ENCODE measurements at regions not wholly inside any gene's neighbourhood (a gene's known extent, or its start where the extent isn't known, plus 50 kb on each side); places are given as distances from the start of the nearest gene placed in this dataset.

- 87% methylated on average over 4 of the region's 4 CpGs for WGBS
Observed at GRCh38 chr21:25384782-25385181, 222.5 kb downstream of the MRPL39 start.

GRCh38 chr21:25383545-25383944 lies 223.7 kb downstream of the MRPL39 start:
- 27% methylated on average over 5 of the region's 5 CpGs for WGBS
- H3K9ac ChIP-seq (ENCODE audit: low read depth in 1 of 2, low read length in 2 of 2) = no peak overlapping the region
- no peak overlapping the region for H3K4me3 ChIP-seq (ENCODE audit: low read depth in 1 of 3, low read length in 3 of 3)
- DNase-seq (ENCODE audit: low spot score) = no peak
- H3K9me3 ChIP-seq (ENCODE audit: control insufficient read depth in 4 of 4, low read length in 3 of 4) = no peaks in the 10 kb centered on the region
- no peaks in the 10 kb centered on the region for H3K36me3 ChIP-seq (ENCODE audit: control insufficient read depth in 4 of 4, insufficient read depth in 3 of 4, low read depth in 1 of 4, low read length in 3 of 4)
- H3K27me3 ChIP-seq (ENCODE audit: control insufficient read depth in 4 of 4, insufficient read depth in 4 of 4, low read length in 3 of 4) = peaks cover 0 to 13% (median 0%) of the 10 kb centered on the region in 4 donors
- H3K27ac ChIP-seq (ENCODE audit: low read depth in 1 of 2, low read length in 2 of 2) = no peak overlapping the region
- no peaks in the 10 kb centered on the region for H3K4me1 ChIP-seq (ENCODE audit: control insufficient read depth in 4 of 4, insufficient read depth in 4 of 4, low read length in 3 of 4)
- no peak for TF ChIP-seq FOXA1 (IDR thresholded peaks at IDR 0.05)
- TF ChIP-seq, protein P1, sequence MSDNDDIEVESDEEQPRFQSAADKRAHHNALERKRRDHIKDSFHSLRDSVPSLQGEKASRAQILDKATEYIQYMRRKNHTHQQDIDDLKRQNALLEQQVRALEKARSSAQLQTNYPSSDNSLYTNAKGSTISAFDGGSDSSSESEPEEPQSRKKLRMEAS (IDR thresholded peaks at IDR 0.05) = no peak
- no peak for TF ChIP-seq SP1 (IDR thresholded peaks at IDR 0.05)
- TF ChIP-seq FOXA2 (IDR thresholded peaks at IDR 0.05) = no peak
- TF ChIP-seq HNF4A (conservative IDR thresholded peaks at IDR 0.05) = no peak
- TF ChIP-seq EGR1 (IDR thresholded peaks at IDR 0.05; ENCODE audit: low read depth in 2 of 2) = no peak
- no peak for TF ChIP-seq GABPA (IDR thresholded peaks at IDR 0.05 in 1 of 2, conservative IDR thresholded peaks at IDR 0.05 in 1 of 2)
- TF ChIP-seq RXRA (IDR thresholded peaks at IDR 0.05) = no peak
- TF ChIP-seq ZBTB33 (IDR thresholded peaks at IDR 0.05) = no peak
- no peak for TF ChIP-seq TAF1 (conservative IDR thresholded peaks at IDR 0.05)
- TF ChIP-seq, protein P2, sequence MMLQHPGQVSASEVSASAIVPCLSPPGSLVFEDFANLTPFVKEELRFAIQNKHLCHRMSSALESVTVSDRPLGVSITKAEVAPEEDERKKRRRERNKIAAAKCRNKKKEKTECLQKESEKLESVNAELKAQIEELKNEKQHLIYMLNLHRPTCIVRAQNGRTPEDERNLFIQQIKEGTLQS (IDR thresholded peaks at IDR 0.05) = no peak
- no peak for TF ChIP-seq NR2F2 (IDR thresholded peaks at IDR 0.05)
- no peak for TF ChIP-seq JUND (IDR thresholded peaks at IDR 0.05)
- no peak for TF ChIP-seq YY1 (IDR thresholded peaks at IDR 0.05)

More at GRCh38 chr21:25384782-25385181, 222.5 kb downstream of the MRPL39 start:
- TF ChIP-seq SP1 (IDR thresholded peaks at IDR 0.05) (no peak), FOXA1 (IDR thresholded peaks at IDR 0.05) (no peak), REST (IDR thresholded peaks at IDR 0.05) (no peak), EGR1 (IDR thresholded peaks at IDR 0.05; ENCODE audit: low read depth in 2 of 2) (no peak), JUND (IDR thresholded peaks at IDR 0.05) (no peak), GABPA (IDR thresholded peaks at IDR 0.05 in 1 of 2, conservative IDR thresholded peaks at IDR 0.05 in 1 of 2) (no peak), YY1 (IDR thresholded peaks at IDR 0.05) (no peak), HNF4A (conservative IDR thresholded peaks at IDR 0.05) (no peak), CTCF (IDR thresholded peaks at IDR 0.05; ENCODE audit: low read depth, low read length, missing input control) (no peak), NR2F2 (IDR thresholded peaks at IDR 0.05) (no peak), HNF4G (IDR thresholded peaks at IDR 0.05) (no peak), FOXA2 (IDR thresholded peaks at IDR 0.05) (no peak)
- no peaks in the 10 kb centered on the region for H3K36me3 ChIP-seq (ENCODE audit: control insufficient read depth in 4 of 4, insufficient read depth in 3 of 4, low read depth in 1 of 4, low read length in 3 of 4)
- H3K9ac ChIP-seq (ENCODE audit: low read depth in 1 of 2, low read length in 2 of 2) = no peak overlapping the region
- no peaks in the 10 kb centered on the region for H3K9me3 ChIP-seq (ENCODE audit: control insufficient read depth in 4 of 4, low read length in 3 of 4)
- DNase-seq (ENCODE audit: low spot score) = no peak
- no peak overlapping the region for H3K27ac ChIP-seq (ENCODE audit: low read depth in 1 of 2, low read length in 2 of 2)
- no peaks in the 10 kb centered on the region for H3K4me1 ChIP-seq (ENCODE audit: control insufficient read depth in 4 of 4, insufficient read depth in 4 of 4, low read length in 3 of 4)
- no peak overlapping the region for H3K4me3 ChIP-seq (ENCODE audit: low read depth in 1 of 3, low read length in 3 of 3)
- peaks cover 0 to 13% (median 0%) of the 10 kb centered on the region in 4 donors for H3K27me3 ChIP-seq (ENCODE audit: control insufficient read depth in 4 of 4, insufficient read depth in 4 of 4, low read length in 3 of 4)
